Esophagus squamous epithelium (tissue), 4 donors: ENCODE measurements at regions not wholly inside any gene's neighbourhood (a gene's known extent, or its start where the extent isn't known, plus 50 kb on each side); places are given as distances from the start of the nearest gene placed in this dataset.

Experiments used
- CTCF ChIP-seq, 6 experiments: fragments of 450-650 bp in 4 of 6; fragments of 200-600 bp in 2 of 6; sonication (generic) in 2 of 6; IDR thresholded peaks; one replicate each; pipeline ENCODE4 v1.5.1; 2016 to 2019; ENCODE audit warnings: antibody characterized with exemption in 6 of 6, mild to moderate bottlenecking in 4 of 6, moderate library complexity in 4 of 6
- POLR2A ChIP-seq, 4 donors: fragments of 450-650 bp; IDR thresholded peaks; one replicate each; pipeline ENCODE4 v1.6.1; 2017; ENCODE audit warnings: antibody characterized with exemption in 4 of 4, mild to moderate bottlenecking in 4 of 4, moderate library complexity in 3 of 4

DNA sequence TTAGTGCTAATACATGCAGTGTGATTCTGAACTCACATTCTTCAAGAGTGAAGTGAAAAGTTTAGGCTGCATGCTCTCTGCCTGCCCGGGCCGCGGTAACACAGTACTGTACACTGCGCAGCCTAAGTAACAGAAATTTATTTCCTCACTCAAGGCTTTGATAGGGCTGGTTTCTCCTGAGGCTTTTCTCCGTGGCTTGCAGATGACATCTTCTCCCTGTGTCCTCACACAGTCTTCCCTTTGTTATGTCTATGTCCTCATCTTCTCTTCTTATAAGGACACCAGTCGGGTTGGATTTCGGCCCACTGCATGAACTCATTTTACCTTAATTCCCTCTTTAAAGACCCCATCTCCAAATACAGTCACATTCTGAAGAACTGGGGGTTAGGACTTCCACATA lies 51.1 kb upstream of the TMEM170B start:
- TF ChIP-seq CTCF (IDR thresholded peaks at IDR 0.05) = no peak
- no peak for TF ChIP-seq POLR2A (IDR thresholded peaks at IDR 0.05)
